ENCODE measurements at regions not wholly inside any gene's neighbourhood (a gene's known extent, or its start where the extent isn't known, plus 50 kb on each side); places are given as distances from the start of the nearest gene placed in this dataset.

DNA sequence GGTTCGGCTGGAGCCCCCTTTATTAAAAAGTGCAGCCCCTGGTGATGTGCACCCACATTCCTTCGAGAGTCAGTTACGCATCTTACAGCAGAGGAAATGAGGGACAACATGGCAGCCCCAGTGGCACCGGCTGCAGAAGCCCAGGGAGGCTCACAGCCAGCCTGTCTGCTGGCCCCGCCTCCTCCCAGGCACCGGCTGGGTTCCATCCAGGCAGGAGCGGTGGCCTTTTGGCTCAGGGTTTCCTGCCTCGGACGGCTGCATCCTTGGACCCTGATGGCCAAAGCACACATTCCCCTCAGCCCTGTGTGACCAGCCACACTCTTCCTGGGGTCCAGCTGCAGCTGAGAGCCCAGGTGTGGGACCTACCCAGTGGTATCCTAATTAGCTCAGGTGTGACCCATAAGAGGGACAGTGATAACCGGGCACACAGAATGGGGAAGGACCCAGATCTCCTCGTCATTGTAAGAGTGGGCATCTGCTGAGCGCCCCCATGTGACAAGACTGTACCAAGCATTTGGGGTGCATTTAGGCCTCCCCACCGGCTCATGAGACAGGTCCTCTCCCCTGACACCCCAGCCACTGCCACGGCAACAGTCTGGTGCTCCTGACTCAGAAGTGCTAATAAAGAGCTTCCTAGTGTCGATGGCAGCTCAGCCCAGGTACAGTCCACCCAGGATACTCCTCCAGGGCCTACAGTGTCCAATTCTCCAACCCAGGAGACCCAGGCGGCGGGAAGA, 63.3 kb upstream of the CHST15 start:
- Mint-ChIP-seq H3K36me3 (peaks cover 2% of the 10 kb centered on the region), H3K4me1 (peaks cover 16% of the 10 kb centered on the region), H3K27ac (no peak overlapping the region), H3K4me3 (no peak overlapping the region), H3K27me3 (ENCODE audit: low read depth) (peaks cover 17% of the 10 kb centered on the region), H3K9me3 (peaks cover 7% of the 10 kb centered on the region)
- TF ChIP-seq, protein P1, sequence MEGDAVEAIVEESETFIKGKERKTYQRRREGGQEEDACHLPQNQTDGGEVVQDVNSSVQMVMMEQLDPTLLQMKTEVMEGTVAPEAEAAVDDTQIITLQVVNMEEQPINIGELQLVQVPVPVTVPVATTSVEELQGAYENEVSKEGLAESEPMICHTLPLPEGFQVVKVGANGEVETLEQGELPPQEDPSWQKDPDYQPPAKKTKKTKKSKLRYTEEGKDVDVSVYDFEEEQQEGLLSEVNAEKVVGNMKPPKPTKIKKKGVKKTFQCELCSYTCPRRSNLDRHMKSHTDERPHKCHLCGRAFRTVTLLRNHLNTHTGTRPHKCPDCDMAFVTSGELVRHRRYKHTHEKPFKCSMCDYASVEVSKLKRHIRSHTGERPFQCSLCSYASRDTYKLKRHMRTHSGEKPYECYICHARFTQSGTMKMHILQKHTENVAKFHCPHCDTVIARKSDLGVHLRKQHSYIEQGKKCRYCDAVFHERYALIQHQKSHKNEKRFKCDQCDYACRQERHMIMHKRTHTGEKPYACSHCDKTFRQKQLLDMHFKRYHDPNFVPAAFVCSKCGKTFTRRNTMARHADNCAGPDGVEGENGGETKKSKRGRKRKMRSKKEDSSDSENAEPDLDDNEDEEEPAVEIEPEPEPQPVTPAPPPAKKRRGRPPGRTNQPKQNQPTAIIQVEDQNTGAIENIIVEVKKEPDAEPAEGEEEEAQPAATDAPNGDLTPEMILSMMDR (IDR thresholded peaks at IDR 0.05; ENCODE audit: unreplicated experiment) = no peak
- no peak for DNase-seq (ENCODE audit: low spot score in 2 of 2, unreplicated experiment in 2 of 2)

DNA sequence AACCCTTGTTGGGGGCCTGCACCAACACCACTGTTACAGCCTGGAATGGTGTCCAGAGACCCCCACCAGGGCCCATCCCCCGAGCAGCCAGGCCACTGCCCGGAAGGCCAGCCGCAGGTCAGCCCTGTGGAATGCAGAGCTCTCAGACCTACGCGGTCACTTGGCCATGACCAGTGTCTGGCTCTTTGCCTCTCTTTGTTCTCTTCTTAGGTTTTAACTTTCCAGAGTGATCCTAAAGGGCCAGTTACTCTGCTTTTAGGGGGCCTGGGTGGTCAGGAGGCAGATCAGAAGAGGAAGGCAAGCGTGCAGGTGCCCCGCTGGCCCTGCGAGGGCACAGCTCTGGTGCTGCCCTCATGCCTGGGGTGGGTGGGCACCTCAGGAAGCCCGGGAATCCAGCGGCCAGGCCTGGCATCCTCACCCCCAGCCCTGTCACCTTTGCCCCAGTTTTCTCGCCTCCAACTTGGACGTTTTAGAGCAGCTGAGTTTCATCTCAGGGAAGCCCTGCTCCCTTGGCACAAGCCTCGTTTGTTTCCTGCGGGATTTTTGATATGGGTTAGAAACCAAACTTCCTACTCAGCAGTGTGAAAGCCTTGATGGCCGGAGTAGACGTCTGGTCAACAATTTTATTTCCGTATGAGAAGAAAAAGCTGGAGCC, 62.5 kb upstream of the CHST15 start:
- TF ChIP-seq, protein P1 (IDR thresholded peaks at IDR 0.05; ENCODE audit: unreplicated experiment) = no peak
- H3K9me3 Mint-ChIP-seq = peaks cover 7% of the 10 kb centered on the region
- H3K27ac Mint-ChIP-seq = peak overlapping the region; percentile 41
- peaks cover 2% of the 10 kb centered on the region for H3K36me3 Mint-ChIP-seq
- no peak overlapping the region for H3K4me3 Mint-ChIP-seq
- H3K27me3 Mint-ChIP-seq (ENCODE audit: low read depth) = peaks cover 15% of the 10 kb centered on the region
- peaks cover 16% of the 10 kb centered on the region for H3K4me1 Mint-ChIP-seq
- DNase-seq (ENCODE audit: low spot score in 2 of 2, unreplicated experiment in 2 of 2) = no peak

DNA sequence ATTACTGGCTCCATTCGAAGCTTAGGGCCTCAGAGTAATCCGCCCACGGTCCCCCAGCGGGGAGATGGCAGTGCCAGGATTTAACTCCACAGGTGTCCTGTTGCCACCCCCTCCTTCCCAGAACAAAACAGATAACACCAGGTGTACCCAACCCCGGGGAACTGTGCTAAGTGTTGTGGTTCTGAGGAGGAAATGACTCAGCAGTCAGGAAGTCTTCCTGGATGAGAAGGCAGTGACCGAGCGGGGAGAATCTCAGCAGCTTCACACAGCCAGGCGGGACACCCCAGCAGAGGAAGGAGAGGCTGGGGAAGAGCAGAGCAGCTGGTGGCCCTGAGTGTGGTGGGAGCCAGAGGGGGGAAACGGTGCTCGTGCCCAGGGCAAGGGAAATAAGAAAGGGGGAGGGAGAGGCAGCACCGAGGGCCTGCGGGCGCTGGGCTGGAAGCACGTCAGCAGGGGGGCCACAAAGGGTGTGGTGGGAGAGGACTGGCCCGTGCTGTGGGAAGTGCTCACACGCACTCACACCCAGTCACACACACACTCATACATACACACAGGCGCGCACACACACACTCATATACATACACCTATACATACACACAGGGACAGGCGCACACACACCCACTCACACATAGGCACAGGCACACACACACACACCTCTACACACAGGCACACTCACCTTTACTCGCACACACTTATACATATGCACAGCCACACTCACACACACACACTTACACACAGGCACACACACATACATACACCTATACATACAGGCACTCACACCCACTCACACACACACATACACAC, 59.8 kb upstream of the CHST15 start:
- TF ChIP-seq, protein P1 (IDR thresholded peaks at IDR 0.05; ENCODE audit: unreplicated experiment) = no peak
- DNase-seq (ENCODE audit: low spot score in 2 of 2, unreplicated experiment in 2 of 2) = no peak
- H3K4me3 Mint-ChIP-seq = no peak overlapping the region
- peaks cover 2% of the 10 kb centered on the region for H3K36me3 Mint-ChIP-seq
- no peaks in the 10 kb centered on the region for H3K27me3 Mint-ChIP-seq (ENCODE audit: low read depth)
- H3K27ac Mint-ChIP-seq = no peak overlapping the region
- peaks cover 7% of the 10 kb centered on the region for H3K9me3 Mint-ChIP-seq
- peaks cover 37% of the 10 kb centered on the region for H3K4me1 Mint-ChIP-seq

DNA sequence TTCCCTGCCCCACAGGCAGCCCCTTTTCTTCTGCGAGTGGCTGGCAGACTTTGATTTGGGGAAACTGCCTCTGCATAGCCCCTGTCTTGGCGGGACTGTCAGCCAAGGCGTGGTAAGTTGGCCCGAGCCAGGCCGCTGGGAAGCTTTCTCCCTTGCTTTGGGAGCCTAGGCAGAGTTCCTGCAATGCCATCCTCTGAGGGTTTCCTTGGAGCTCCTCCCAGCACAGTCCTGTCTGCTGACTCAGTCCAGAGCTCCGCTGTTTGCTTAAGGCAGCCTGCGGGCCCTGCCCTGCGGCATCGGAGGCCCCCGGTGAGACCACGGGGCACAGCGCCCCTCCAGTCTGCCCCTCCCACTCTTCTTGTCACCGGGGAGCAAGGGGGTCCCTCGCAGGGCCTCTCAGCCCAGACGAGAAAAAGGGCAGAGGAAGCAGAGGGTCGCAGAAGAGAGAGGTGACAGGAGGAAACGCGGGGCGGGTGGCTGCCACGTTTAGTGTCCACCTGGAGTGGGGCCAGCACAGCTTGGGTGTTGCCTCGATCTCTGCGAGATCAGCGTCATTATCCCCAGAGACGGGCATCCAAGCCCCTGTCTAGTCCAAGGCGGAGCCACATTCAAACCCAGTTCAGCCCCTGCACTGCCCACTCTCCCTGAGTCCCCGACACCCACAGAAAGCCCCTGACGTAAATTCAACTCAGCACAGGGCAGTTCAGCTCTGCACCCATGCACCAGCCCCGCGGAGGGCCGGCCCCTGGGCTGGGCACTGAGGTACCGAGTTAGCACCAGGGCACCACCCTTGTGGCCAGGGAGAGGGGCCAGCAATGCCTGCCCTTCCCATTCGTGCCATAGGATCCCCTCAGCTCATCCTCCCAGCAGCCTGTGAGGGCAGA, 59.0 kb upstream of the CHST15 start:
- Mint-ChIP-seq H3K27ac (no peak overlapping the region), H3K36me3 (no peaks in the 10 kb centered on the region), H3K4me1 (peaks cover 35% of the 10 kb centered on the region), H3K9me3 (peaks cover under 1% of the 10 kb centered on the region), H3K4me3 (no peak overlapping the region), H3K27me3 (ENCODE audit: low read depth) (no peaks in the 10 kb centered on the region)
- DNase-seq (ENCODE audit: low spot score in 2 of 2, unreplicated experiment in 2 of 2) = no peak
- TF ChIP-seq, protein P1 (IDR thresholded peaks at IDR 0.05; ENCODE audit: unreplicated experiment) = no peak

DNA sequence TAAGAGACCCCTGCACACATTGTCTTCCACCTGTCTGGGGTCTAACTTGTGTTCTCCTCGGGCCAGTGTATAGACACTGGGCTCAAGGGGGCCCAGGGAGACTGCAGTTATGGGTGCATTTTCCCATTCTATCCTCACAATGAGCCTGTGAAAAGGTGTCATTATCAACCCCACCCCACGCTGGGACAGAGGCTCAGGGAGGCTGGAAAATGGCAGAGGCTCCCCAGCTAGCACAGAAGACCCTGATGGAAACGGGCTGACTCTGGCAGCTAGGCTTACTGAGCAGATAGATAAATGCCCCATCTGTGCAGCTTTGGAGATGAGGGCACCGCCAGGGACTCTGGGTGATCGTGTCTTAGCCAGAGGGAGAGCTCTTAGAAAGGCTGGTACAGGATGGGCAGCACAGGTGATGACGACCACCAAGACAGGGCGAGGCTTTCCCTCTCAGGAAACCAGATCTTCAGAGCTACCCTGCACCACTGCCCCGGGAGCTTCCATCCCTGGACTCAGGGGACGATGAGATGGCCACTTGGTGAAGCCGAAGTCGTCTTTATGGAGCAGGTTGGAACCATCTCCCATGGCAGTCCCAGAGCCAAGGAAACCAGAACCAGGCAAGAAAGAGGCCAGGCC, 58.2 kb upstream of the CHST15 start:
- H3K9me3 Mint-ChIP-seq = no peaks in the 10 kb centered on the region
- H3K36me3 Mint-ChIP-seq = no peaks in the 10 kb centered on the region
- H3K27ac Mint-ChIP-seq = no peak overlapping the region
- peaks cover 30% of the 10 kb centered on the region for H3K4me1 Mint-ChIP-seq
- TF ChIP-seq, protein P1 (IDR thresholded peaks at IDR 0.05; ENCODE audit: unreplicated experiment) = no peak
- no peak overlapping the region for H3K4me3 Mint-ChIP-seq
- H3K27me3 Mint-ChIP-seq (ENCODE audit: low read depth) = no peaks in the 10 kb centered on the region
- DNase-seq (ENCODE audit: low spot score in 2 of 2, unreplicated experiment in 2 of 2) = no peak

Data from mesothelial cell of epicardium (in vitro differentiated cells).